NCI-H1092 (cell line): ENCODE measurements at regions not wholly inside any gene's neighbourhood (a gene's known extent, or its start where the extent isn't known, plus 50 kb on each side); places are given as distances from the start of the nearest gene placed in this dataset.

ENCODE experiments used
- DNase-seq: peaks from one replicate; lab custom pipeline; 2025; lab: John Stamatoyannopoulos, UW

DNA sequence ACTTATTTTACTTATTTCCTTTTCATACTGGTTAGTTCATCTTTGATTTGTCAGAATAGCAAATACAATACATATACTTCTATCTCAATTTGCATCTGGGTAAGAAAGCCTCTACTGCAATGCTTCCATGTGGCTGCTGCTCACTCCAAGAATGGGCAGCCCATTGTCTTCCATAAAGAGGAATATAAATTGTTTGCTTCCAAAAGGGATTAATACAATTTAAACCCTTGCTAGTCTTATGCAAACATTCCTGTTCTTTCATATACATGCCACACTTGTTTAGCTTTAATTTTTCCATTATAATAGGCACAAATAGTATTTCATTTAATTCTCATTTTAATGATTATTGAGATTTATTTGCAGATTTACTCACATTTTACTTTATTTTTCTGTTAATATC lies 555.4 kb upstream of the POM121L12 start:
- no peak for DNase-seq

DNA sequence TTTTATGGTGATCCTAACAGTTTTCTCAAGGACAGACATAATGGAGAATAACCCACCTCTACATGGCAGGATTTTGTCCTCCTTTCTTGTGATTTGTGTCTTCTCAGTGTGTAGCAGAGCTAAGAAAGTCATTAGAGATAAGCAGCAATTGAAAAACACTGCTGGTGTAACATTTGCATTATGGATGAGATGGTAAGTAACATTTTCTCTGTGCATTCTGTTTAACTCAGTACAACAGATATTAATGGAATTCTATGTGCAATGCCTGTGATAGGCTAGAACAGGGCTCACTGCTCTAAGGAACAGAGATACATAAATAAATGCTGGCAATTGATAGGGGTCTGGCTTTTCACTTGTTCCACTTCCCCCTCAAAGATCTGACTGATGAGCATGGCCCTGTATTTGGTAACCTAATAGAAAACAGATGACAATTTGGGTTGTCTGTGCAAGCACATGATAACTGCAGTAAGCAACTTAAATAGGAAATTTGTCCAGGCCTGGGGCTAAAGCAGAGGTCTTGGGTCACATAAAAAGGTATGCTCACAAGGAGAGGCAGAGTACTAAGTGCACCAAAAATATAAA lies 560.3 kb upstream of the POM121L12 start:
- DNase-seq, result no peak

DNA sequence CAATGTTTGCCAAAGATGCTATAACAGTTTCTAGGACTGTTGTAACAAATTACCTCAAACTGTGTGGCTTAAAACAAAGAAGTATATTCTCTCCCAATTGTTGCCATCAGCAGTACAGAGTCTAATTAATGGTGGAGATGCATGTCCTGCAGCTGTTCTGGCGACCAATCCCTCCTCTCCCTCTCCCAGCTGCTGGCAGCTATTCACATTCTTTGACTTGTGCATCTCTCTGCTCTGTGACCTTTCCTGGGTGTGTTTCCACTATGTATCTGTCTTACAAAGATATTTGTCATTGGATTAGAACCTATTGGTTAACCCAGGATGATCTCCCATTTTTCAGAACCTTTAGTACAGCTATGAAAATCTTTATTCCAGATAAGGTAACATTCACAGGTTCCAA lies 561.7 kb upstream of the POM121L12 start:
- no peak for DNase-seq

DNA sequence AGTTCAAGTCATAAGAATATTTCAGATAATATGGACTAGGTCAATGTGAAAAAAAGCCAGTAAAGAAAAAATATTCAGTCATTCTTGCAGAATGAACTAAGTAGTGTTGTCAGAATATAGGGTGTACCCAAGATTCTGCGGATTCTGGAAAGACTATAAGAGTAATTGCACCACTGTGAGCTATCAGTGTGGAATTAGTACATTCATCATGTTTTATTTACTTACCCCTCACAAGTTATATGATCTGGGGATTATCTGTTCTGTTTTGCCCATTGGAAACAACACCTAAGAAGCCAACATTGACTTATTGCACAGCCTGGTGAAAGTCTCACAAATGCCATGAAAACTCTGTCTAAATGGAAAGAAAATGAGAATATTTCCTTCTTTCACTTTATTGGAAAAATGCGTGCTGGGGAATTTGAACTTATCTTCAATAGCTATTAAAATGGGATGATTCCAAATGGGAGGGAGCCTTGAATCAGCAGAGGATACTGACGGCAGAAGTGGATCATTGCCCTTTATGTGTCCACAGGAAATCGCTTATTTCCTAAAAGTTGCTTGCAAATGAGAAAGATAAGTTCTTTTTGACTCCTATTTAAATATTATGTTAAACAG lies 563.3 kb upstream of the POM121L12 start:
- DNase-seq, result no peak

DNA sequence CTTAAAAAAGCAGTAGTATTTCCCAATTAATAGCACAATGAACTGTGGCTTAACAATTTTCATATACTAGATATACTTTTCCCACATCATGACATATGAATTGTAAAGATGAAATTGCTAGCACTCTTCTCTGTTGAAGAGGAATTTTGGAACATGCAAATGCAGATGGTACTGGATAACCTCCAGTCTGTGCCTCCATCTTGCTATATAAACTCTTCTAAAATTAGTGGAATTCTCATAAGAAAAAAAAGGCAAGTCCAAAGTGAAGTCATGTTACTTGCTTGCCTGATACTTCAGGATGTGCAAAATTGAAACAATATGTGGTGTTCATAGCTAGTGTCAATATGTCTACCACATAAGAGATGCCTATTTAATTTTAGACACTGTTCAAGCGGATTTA lies 570.2 kb upstream of the POM121L12 start:
- no peak for DNase-seq

DNA sequence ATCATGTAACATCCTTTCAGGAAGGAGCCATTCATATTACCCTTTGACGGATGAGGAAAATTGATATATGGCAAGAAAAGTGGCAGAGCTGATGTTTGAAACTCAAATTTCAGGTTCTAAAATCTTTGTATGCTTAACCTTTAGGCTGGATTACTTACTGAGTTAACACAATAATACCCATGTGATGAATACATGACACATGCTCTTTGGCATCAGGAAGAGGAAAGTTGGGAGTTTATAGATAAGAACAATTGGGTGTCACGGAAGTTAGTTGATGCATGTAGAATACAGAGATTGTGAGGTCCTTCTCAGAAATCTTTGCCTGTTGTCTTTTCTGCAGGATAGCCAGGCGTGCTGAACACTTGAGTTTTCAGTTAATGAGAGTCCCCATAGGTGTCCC lies 572.1 kb upstream of the POM121L12 start:
- DNase-seq, result no peak

DNA sequence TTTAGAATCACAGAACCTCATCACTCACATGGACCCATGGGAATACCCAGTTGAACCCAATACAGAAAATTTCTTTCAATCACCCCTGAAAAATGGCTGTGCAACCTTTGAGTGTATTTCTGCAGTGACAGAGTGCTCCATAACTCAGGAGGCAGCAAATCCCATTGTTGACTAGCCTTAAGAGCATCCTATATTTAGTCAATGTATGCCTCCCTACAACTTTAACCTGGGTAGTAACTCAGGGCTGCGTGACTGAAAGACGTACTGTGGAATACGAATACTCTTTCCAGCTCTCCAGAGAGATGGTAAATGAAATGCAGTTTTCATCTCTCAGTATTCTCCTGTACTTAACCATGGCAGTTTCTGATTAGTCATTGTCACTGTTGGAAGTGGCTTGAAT lies 573.0 kb upstream of the POM121L12 start:
- no peak for DNase-seq

DNA sequence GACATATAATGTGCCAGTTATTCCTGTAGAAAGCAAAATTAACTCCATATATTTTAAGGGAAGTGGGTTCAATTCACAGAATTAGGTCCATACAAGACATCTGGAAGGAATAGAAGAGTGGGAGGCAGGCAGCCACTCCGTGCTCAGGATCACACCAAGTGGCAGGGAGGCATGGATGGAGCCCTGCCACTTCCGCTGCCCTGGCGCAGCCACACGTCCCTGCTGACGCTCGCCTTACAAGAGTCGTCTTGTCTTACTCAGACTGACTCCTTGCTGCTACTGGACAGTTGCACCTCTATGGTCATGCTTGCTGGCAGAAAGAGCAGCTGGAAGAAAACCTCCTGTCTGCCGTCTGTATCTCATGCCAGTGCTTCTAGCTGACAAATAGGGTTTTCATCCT lies 579.9 kb upstream of the POM121L12 start:
- DNase-seq, result no peak

DNA sequence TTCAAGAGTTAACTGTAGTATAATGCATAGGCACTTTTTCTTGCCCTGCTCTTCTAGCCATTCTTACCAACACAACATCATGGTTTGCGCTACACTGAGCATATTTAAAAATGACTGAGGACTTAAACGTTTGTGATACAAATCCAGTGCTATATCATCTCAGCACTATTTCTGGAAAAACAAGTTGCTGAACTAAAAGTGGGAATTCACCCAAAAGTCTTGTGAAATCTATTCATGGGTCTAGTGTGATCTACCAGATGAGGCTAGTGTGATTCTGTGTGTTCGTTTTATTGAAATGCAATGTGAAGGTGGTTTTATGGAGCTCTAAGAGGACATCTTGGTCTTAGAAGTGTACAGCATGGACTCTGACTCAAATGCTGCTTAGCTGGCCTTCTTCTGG lies 584.6 kb upstream of the POM121L12 start:
- DNase-seq, result no peak

DNA sequence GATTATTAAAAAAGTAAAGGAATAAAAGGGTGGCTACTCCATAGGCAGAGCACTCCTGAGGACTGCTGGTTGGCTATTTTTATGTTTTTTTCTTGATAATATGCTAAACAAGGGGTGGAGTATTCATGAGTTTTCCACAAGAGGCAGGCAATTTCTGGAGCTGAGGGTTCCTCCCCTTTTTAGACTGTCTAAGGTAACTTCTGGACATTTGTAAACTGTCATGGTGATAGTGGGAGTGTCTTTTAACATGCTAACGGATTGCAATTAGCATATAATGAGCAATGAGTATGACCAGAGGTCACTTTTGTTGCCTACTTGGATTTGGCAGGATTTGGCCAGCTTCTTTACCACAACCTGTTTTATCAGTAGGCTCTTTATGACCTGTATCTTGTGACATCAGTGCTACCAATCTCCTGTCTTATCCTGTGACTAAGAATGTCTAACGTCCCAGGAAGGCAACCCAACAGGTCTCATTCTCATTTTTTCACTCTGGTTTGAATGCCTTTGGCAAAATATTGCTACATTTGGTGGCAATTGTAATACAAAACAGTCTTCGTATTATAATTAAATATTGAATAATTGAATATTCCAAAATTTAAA lies 587.8 kb upstream of the POM121L12 start:
- no peak for DNase-seq

DNA sequence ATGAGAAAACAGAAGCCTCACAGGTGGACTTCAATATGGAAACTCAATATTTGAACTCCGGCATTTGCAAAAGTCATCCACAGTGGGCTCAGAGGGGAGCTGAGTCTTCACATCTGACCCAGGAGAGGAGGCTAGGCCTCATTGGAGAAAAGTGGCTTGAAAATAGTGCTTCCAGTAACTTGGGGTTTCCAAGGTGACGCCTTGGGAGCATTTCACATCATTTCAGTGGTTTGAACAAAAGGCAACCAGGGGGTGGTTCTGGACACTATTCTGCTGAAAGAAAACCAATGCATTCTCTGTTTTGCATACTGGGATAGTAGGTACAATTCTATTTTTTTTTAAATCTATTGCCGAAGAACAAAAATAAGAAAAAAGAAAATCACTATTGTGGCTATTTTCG lies 599.2 kb upstream of the POM121L12 start:
- no peak for DNase-seq

DNA sequence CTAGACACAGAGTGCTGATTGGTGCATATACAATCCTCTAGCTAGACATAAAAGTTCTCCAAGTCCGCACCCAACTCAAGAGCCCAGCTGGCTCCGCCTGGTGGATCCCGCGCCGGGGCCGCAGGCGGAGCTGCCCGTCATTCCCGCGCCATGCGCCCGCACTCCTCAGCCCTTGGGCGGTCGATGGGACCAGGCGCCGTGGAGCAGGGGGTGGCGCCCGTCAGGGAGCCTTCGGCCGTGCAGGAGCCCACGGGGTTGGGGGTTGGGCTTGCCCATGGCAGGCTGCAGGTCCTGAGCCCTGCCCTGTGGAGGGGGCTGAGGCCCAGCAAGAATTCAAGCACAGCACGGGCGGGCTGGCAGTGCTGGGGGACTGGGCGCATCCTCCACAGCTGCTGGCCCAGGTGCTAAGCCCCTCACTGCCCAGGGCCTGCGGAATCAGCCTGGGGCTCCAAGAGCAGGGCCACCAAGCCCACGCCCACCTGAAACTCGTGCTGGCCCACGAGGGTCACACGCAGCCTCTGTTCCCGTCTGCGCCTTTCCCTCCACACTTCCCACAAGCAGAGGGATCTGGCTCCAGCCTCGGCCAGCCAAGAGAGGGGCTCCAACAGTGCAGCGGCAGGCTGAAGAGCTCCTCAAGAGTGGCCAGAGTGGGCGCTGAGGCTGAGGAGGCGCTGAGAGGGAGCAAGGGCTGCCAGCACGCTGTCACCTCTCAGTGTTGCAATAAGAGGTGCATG lies 604.2 kb upstream of the POM121L12 start:
- no peak for DNase-seq

DNA sequence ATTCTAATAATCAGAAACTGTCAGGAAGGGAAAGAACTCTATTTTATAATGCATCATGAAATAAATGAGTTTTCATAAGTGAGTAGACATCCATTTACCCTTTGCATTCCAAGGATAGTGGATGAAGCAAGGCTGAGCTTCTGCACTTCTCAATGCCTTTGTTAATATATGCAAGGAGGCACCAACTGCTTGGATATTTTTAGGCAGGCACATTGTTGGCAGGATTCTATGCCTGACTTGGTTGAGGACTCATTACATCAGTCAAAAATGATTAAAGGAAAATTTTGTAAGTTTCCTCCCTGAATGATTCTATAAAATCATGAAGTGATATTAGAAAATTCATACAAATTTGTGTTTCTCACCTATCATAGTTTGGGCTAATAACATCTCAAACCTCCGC lies 612.2 kb upstream of the POM121L12 start:
- DNase-seq, result no peak

DNA sequence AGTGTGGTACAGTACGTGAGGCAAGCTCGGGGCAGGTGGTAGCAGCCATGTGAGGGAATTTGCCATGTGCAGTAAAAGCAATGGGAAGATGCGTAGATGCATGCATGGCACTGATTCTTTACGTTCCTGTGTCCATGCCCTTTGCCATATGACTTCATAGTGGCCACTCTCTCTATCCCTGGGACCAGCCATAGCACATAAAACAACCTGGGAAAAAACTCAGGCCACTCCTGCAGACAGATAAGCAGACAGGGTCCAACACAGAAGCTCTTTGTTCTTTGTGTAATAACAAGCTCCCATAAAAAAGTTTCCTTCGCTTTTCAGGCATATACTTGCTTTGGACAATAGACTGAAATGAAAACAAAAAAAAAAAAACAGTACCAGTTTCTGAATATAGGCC lies 622.4 kb upstream of the POM121L12 start:
- no peak for DNase-seq

DNA sequence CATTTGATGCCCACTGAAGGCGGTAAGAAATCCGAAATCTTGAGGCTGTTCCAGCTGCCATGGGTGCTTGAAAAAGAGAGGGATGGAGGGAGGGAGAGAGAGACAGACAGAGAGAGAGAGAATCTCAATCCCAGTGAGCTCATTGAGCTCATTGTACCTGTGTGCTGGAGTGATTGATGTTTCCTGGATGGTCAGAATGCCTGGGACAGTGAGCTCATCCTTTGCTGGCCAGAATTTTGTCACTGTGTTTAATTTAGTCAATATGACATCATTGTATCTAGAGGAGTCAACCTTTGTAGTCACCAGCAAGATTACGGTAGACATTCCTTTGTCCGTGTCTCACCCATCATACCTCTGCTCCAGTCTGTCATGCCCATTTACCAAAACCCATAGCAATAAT lies 625.4 kb upstream of the POM121L12 start:
- no peak for DNase-seq

DNA sequence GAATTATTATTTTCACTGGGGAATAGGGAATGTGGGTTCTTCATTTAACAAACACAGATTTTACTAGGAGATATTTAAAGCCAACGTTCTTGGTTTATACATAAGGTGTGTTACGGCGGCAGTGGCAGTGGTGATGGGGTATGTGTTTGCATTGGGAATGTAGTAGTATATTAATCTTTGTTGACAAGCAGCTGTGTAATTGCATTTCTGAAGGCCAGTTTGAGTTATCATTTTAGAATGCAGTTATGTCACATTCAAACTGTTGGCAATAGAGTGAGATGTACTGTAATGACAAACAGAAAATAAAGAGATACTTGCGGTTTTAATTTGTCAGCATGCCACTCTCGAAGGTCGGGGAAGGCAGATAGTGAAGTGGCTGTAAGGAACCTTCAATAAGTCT lies 628.6 kb upstream of the POM121L12 start:
- no peak for DNase-seq

DNA sequence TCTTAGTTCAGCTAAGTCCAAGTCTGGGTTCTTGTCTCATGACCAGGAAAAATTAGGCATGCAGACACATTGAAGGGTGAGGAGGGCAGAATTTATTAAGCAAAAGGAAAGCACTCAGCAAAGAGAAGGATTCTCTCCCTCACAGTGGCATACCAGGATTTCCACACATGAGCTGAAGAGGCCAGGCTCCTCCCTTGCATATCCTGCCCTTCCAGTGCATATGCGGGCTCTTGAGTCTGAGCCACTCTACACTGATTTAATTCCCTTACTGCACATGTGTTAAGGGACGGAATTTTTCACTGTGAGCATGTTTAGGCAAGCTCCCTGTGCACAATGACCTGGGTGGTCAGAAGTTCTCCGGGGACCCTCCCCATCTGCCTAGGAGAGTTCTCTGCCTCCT lies 652.7 kb upstream of the POM121L12 start:
- DNase-seq, result no peak

DNA sequence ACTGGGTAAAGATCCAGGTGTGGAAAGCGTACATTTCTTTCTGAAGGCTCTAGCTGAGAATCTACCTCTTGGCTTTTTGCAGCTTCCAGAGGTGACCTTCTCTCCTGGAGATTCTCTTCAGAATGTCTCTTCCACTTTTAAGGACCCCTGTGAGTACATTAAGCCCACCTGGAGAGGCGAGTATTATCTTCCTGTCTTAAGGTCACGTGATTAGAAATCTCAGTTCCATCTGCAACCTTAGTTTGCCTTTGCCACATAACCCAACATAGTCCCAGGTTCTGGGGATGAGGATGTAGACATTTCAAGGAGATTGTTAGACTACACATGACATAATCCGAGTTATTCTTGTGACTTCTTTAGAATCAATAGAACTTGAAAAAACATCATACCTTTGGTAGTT lies 665.5 kb upstream of the POM121L12 start:
- DNase-seq, result no peak

DNA sequence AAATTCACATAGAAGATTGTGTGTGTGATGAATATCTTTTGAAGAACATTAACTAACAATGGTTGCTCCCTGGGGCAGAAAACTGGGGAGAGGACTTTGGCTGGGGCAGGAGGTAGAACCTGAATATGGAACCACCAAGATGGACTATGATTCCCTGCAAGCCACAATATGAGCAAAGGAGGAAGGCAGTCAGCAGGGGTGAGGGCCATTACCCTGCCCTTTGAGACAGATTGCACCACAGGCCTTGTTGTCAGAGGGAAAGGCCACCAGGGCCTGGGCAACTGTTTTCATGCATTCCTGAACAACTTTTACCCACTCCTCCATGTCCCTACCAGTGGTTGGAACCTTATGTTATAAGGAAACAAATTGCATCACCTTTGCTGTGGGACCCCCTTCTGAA lies 670.1 kb upstream of the POM121L12 start:
- no peak for DNase-seq

DNA sequence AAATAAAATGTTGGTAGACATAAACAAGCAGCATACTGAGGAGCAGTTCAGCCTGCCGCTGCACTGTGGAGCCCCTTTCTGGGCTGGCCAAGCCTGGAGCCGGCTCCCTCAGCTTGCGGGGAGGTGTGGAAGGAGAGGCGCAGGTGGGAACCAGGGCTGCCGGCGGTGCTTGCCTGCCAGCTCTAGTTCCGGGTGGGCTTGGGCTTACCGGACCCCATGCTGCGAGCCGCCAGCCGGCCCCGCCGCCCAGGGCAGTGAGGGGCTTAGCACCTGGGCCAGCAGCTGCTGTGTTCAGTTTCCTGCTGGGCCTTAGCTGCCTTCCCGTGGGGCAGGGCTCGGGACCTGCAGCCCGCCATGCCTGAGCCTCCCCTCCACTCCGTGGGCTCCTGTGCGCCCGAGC lies 672.9 kb upstream of the POM121L12 start:
- DNase-seq, result no peak

DNA sequence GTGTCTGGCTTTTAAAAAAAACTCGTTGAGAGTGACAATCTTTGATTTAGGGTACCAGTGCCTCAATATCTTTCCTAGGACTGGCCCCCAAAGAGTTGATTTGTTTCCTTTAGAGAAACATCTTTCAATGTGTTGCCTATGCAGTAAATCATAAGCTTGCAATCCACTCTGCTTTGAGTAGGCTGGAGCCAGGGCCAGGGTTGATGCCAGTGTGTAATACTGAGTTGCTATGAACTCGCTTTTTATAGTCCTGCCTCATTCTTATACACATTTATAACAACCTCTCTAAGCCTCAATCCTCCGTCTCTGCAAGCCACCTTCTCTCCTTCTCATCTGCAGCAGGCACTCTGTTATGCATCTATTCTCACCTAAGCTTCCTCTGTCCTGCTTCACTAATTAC lies 674.9 kb upstream of the POM121L12 start:
- DNase-seq, result no peak

DNA sequence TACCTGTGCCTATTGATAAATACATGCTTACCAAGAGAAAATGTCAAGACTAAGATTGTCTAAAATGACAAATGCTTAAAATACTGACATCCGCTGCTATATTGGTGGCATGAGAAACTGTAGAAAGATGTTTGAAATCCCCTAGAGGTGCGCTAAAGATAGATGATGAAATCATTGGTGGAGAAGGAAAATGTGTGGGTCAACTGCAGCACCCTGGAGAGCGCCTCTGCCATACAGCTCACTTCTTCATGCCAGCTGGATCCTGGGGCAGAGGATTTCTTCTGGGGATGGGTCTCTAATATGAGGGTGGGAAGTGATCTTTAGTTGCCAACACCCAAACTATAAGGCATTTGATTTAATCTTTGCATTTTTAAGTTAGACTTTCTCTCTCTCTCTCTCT lies 680.4 kb upstream of the POM121L12 start:
- DNase-seq, result no peak
